ENCODE measurements at regions not wholly inside any gene's neighbourhood (a gene's known extent, or its start where the extent isn't known, plus 50 kb on each side); places are given as distances from the start of the nearest gene placed in this dataset.

DNA sequence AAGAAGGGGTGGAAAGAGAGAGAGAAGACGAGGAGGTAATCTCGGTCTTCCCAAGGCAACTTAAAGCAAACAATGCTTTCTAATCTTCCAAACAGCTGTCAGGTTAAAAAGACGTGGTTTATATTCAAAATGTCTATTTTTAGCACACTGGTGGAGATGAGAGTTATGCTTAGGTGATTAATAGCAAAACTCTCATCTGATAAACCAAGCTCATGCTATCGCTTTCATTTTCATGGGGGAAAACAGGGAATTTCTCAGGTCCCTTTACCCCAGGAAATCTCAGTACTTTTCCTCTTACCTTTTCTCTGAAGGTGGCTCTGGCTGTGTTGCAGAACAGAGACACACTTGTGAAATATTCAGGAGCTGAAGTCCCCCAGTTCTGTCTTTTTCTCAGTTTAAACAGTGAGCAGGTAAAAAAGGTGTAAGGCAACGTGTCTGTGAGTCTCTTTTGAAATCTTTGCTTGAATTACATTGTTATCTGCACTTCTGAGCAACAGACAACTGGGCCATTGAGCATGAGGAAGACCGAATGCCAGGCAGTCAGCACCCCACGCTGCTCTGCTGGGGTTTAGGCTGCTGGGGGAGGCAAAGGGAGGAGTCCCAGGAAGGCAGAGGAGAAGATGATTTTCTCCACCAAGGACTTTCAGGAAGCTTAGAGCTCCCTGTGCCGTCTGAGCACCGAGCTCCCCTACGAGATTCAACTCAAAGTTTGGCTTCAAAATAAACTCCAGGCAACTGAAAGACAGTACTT is 759.3 kb downstream of the BCL11B start:
- no peaks in the 10 kb centered on the region for H3K36me3 ChIP-seq (ENCODE audit: insufficient read depth, low read depth, low read length)
- no peak overlapping the region for H3K27ac ChIP-seq (ENCODE audit: low read length)
- H3K4me3 ChIP-seq (ENCODE audit: low read length): no peak overlapping the region
- no peaks in the 10 kb centered on the region for H3K27me3 ChIP-seq (ENCODE audit: insufficient read depth, low read length)
- peaks cover 5% of the 10 kb centered on the region; the same call in 1 of the 2 replicates for H3K4me1 ChIP-seq (ENCODE audit: insufficient read depth, low read length)
- H3K9me3 ChIP-seq (ENCODE audit: insufficient read depth, low read depth, low read length): no peaks in the 10 kb centered on the region
- H3K9ac ChIP-seq (ENCODE audit: low read depth, low read length): no peak overlapping the region

- no peaks in the 10 kb centered on the region for H3K9me3 ChIP-seq (ENCODE audit: insufficient read depth, low read depth, low read length)
- H3K27me3 ChIP-seq (ENCODE audit: insufficient read depth, low read length): no peaks in the 10 kb centered on the region
- peaks cover 5% of the 10 kb centered on the region; the same call in 1 of the 2 replicates for H3K4me1 ChIP-seq (ENCODE audit: insufficient read depth, low read length)
- no peaks in the 10 kb centered on the region for H3K36me3 ChIP-seq (ENCODE audit: insufficient read depth, low read depth, low read length)
- no peak overlapping the region for H3K9ac ChIP-seq (ENCODE audit: low read depth, low read length)
- no peak overlapping the region for H3K27ac ChIP-seq (ENCODE audit: low read length)
- no peak overlapping the region for H3K4me3 ChIP-seq (ENCODE audit: low read length)
Observed at GRCh38 chr14:98513558-98513957, 758.4 kb downstream of the BCL11B start.

DNA sequence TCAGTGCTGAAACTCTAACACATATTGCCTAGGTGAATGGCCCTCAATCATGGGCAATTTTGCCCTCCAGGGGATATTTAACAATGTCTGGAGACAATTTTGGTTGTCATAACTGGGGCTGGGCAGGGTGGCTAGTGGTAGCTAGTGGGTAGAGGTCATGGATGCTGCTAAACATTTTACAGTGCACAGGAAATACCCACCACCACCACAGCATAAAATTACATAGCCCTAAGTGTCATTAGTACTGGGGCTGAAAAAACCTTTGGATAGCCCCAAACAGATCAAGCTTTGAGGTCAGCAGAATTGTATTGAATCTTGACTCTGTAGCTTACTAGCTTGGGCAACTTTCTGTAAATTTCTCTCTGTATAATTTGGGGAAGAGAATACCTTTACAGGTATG is 758.0 kb downstream of the BCL11B start:
- H3K27me3 ChIP-seq (ENCODE audit: insufficient read depth, low read length): no peaks in the 10 kb centered on the region
- no peaks in the 10 kb centered on the region for H3K9me3 ChIP-seq (ENCODE audit: insufficient read depth, low read depth, low read length)
- H3K27ac ChIP-seq (ENCODE audit: low read length): no peak overlapping the region
- no peak overlapping the region for H3K4me3 ChIP-seq (ENCODE audit: low read length)
- H3K9ac ChIP-seq (ENCODE audit: low read depth, low read length): no peak overlapping the region
- no peaks in the 10 kb centered on the region for H3K36me3 ChIP-seq (ENCODE audit: insufficient read depth, low read depth, low read length)
- peaks cover 5% of the 10 kb centered on the region; the same call in 1 of the 2 replicates for H3K4me1 ChIP-seq (ENCODE audit: insufficient read depth, low read length)

- H3K27me3 ChIP-seq (ENCODE audit: insufficient read depth, low read length): no peaks in the 10 kb centered on the region
- H3K4me3 ChIP-seq (ENCODE audit: low read length): no peak overlapping the region
- H3K36me3 ChIP-seq (ENCODE audit: insufficient read depth, low read depth, low read length): no peaks in the 10 kb centered on the region
- H3K9me3 ChIP-seq (ENCODE audit: insufficient read depth, low read depth, low read length): no peaks in the 10 kb centered on the region; the same call in 1 of the 2 replicates
- no peak overlapping the region for H3K9ac ChIP-seq (ENCODE audit: low read depth, low read length)
- no peak overlapping the region for H3K27ac ChIP-seq (ENCODE audit: low read length)
- no peaks in the 10 kb centered on the region; the same call in 1 of the 2 replicates for H3K4me1 ChIP-seq (ENCODE audit: insufficient read depth, low read length)
Observed at GRCh38 chr14:98536256-98536655, 735.7 kb downstream of the BCL11B start.

- no peak overlapping the region for H3K27ac ChIP-seq (ENCODE audit: low read length)
- no peak overlapping the region for H3K4me3 ChIP-seq (ENCODE audit: low read length)
- H3K9ac ChIP-seq (ENCODE audit: low read depth, low read length): no peak overlapping the region
- H3K36me3 ChIP-seq (ENCODE audit: insufficient read depth, low read depth, low read length): no peaks in the 10 kb centered on the region
- H3K4me1 ChIP-seq (ENCODE audit: insufficient read depth, low read length): no peaks in the 10 kb centered on the region
- H3K9me3 ChIP-seq (ENCODE audit: insufficient read depth, low read depth, low read length): no peaks in the 10 kb centered on the region
- H3K27me3 ChIP-seq (ENCODE audit: insufficient read depth, low read length): no peaks in the 10 kb centered on the region
Observed at GRCh38 chr14:98542316-98542715, 729.7 kb downstream of the BCL11B start.

DNA sequence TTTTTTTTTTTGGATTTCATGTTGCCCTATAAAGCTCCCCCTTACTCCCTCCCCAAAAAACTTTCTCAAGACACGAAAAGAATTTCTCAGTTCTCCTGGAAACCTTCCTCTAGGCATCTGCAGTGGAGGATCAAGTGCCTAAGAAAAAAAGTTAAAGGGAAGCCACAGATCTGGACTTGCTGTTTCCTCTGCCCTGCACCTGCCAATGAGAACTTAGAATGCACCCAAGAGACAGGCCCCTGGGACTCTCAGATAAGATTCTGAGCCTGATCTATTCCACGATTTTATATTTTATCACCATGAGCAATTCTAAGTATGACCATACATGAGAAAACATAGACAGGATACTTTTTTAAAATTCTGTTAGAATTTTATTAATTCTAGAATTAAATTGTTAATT is 728.9 kb downstream of the BCL11B start:
- no peaks in the 10 kb centered on the region for H3K4me1 ChIP-seq (ENCODE audit: insufficient read depth, low read length)
- H3K9ac ChIP-seq (ENCODE audit: low read depth, low read length): no peak overlapping the region
- H3K9me3 ChIP-seq (ENCODE audit: insufficient read depth, low read depth, low read length): no peaks in the 10 kb centered on the region
- H3K27ac ChIP-seq (ENCODE audit: low read length): no peak overlapping the region
- H3K27me3 ChIP-seq (ENCODE audit: insufficient read depth, low read length): no peaks in the 10 kb centered on the region
- H3K4me3 ChIP-seq (ENCODE audit: low read length): no peak overlapping the region
- H3K36me3 ChIP-seq (ENCODE audit: insufficient read depth, low read depth, low read length): no peaks in the 10 kb centered on the region

- H3K4me3 ChIP-seq (ENCODE audit: low read length): no peak overlapping the region
- H3K27ac ChIP-seq (ENCODE audit: low read length): no peak overlapping the region
Observed at GRCh38 chr14:98544174-98544573, 727.8 kb downstream of the BCL11B start.

GRCh38 chr14:98545181-98545580 is 726.8 kb downstream of the BCL11B start:
- H3K27ac ChIP-seq (ENCODE audit: low read length): no peak overlapping the region
- no peak overlapping the region for H3K4me3 ChIP-seq (ENCODE audit: low read length)
- H3K9me3 ChIP-seq (ENCODE audit: insufficient read depth, low read depth, low read length): no peaks in the 10 kb centered on the region
- no peak overlapping the region for H3K9ac ChIP-seq (ENCODE audit: low read depth, low read length)
- no peaks in the 10 kb centered on the region for H3K36me3 ChIP-seq (ENCODE audit: insufficient read depth, low read depth, low read length)
- H3K4me1 ChIP-seq (ENCODE audit: insufficient read depth, low read length): no peaks in the 10 kb centered on the region
- H3K27me3 ChIP-seq (ENCODE audit: insufficient read depth, low read length): no peaks in the 10 kb centered on the region

More at GRCh38 chr14:98544174-98544573, 727.8 kb downstream of the BCL11B start:
- H3K9me3 ChIP-seq (ENCODE audit: insufficient read depth, low read depth, low read length): no peaks in the 10 kb centered on the region
- H3K4me1 ChIP-seq (ENCODE audit: insufficient read depth, low read length): no peaks in the 10 kb centered on the region
- no peaks in the 10 kb centered on the region for H3K27me3 ChIP-seq (ENCODE audit: insufficient read depth, low read length)
- no peaks in the 10 kb centered on the region for H3K36me3 ChIP-seq (ENCODE audit: insufficient read depth, low read depth, low read length)
- no peak overlapping the region for H3K9ac ChIP-seq (ENCODE audit: low read depth, low read length)

GRCh38 chr14:98548071-98548686 is 723.8 kb downstream of the BCL11B start:
- H3K27ac ChIP-seq (ENCODE audit: low read length): no peak overlapping the region
- no peak overlapping the region for H3K4me3 ChIP-seq (ENCODE audit: low read length)
- no peaks in the 10 kb centered on the region for H3K27me3 ChIP-seq (ENCODE audit: insufficient read depth, low read length)
- H3K9me3 ChIP-seq (ENCODE audit: insufficient read depth, low read depth, low read length): no peaks in the 10 kb centered on the region
- no peaks in the 10 kb centered on the region for H3K4me1 ChIP-seq (ENCODE audit: insufficient read depth, low read length)
- H3K36me3 ChIP-seq (ENCODE audit: insufficient read depth, low read depth, low read length): no peaks in the 10 kb centered on the region
- H3K9ac ChIP-seq (ENCODE audit: low read depth, low read length): no peak overlapping the region

- H3K4me1 ChIP-seq (ENCODE audit: insufficient read depth, low read length): no peaks in the 10 kb centered on the region
- H3K4me3 ChIP-seq (ENCODE audit: low read length): no peak overlapping the region
- no peak overlapping the region for H3K9ac ChIP-seq (ENCODE audit: low read depth, low read length)
- H3K27me3 ChIP-seq (ENCODE audit: insufficient read depth, low read length): no peaks in the 10 kb centered on the region
- H3K36me3 ChIP-seq (ENCODE audit: insufficient read depth, low read depth, low read length): no peaks in the 10 kb centered on the region
- no peak overlapping the region for H3K27ac ChIP-seq (ENCODE audit: low read length)
- peaks cover 3% of the 10 kb centered on the region; the same call in 1 of the 2 replicates for H3K9me3 ChIP-seq (ENCODE audit: insufficient read depth, low read depth, low read length)
Observed at GRCh38 chr14:98551028-98551427, 721.0 kb downstream of the BCL11B start.

DNA sequence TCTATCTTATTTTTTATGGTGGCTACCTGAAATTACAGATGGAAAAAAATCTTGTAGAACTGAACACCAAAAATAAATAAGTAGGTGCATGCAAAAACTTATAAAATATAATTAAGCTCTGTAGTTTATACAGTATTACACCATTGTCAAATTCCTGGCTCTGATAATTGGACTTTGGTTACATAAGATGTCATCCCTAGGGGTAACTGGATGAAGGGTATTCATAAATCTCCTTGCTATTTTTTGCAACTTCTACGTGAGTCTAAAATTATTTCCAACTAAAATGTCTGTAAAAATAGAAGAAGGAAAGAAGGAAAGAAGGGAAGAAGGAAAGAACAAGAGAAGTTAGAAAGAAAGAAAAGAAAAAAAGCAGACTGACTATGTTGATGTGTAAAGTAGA is 716.6 kb downstream of the BCL11B start:
- no peak overlapping the region for H3K9ac ChIP-seq (ENCODE audit: low read depth, low read length)
- H3K9me3 ChIP-seq (ENCODE audit: insufficient read depth, low read depth, low read length): peaks cover 3% of the 10 kb centered on the region; the same call in 1 of the 2 replicates
- H3K4me3 ChIP-seq (ENCODE audit: low read length): no peak overlapping the region
- no peaks in the 10 kb centered on the region for H3K36me3 ChIP-seq (ENCODE audit: insufficient read depth, low read depth, low read length)
- no peaks in the 10 kb centered on the region for H3K27me3 ChIP-seq (ENCODE audit: insufficient read depth, low read length)
- no peaks in the 10 kb centered on the region for H3K4me1 ChIP-seq (ENCODE audit: insufficient read depth, low read length)
- no peak overlapping the region for H3K27ac ChIP-seq (ENCODE audit: low read length)

GRCh38 chr14:98564006-98564405 is 708.0 kb downstream of the BCL11B start:
- H3K9ac ChIP-seq (ENCODE audit: low read depth, low read length): no peak overlapping the region
- no peak overlapping the region for H3K27ac ChIP-seq (ENCODE audit: low read length)
- H3K9me3 ChIP-seq (ENCODE audit: insufficient read depth, low read depth, low read length): 0 out of 2 replicates have a peak, but pooled peaks cover 2% of the 10 kb centered on the region
- H3K36me3 ChIP-seq (ENCODE audit: insufficient read depth, low read depth, low read length): no peaks in the 10 kb centered on the region
- no peak overlapping the region for H3K4me3 ChIP-seq (ENCODE audit: low read length)
- H3K27me3 ChIP-seq (ENCODE audit: insufficient read depth, low read length): no peaks in the 10 kb centered on the region
- H3K4me1 ChIP-seq (ENCODE audit: insufficient read depth, low read length): no peaks in the 10 kb centered on the region
